Renal cortical epithelial cell (primary cell): ENCODE measurements at regions not wholly inside any gene's neighbourhood (a gene's known extent, or its start where the extent isn't known, plus 50 kb on each side); places are given as distances from the start of the nearest gene placed in this dataset.

Experiments used
- DNase-seq: peaks from one replicate; pipeline ENCODE4 v3.0.0-alpha.2; 2011; ENCODE audit warnings: low read depth

DNA sequence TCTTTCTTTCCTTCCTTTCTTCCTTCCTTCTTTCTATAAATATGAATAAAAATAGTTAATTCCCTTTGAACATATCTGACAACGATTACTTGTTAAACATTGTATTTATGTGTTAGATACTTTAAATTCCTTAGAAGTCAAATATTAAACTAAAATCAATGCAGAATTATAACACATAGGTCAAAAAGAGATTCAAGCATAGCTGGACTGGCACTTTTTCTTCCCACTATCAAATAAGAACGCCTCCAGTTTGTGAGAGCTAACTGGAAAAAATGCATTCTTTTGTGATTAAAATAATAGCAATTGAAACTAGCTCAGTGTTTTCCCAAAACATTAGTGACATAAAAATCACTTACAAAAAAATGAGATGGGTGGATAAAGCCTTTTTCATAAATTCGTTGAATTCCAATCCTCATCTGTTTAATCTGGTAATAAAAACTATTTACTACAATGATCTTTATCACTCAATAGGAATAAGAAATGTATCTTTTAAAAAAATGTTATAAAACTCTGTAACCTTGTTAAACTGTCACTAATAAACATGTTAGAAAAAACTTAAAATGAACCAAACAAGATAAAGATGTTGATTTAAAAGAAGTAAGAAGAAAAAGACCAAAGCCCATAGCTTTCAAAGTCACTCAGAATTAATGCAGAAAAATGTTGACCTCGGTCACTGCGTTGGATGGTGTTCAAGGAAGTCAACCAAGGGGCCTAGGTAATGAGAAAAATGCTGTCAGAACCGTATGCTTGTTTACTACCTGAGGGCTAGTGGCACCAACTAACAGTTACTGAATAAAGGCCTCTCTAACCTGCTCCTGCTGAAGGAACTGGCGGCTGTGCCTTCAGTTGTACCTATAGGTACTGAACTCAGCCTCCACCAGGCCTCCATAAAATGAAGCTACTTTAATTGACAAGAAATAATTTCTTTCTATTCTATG, 1039.5 kb upstream of the SLC10A2 start:
- DNase-seq, result peak; percentile 52

DNA sequence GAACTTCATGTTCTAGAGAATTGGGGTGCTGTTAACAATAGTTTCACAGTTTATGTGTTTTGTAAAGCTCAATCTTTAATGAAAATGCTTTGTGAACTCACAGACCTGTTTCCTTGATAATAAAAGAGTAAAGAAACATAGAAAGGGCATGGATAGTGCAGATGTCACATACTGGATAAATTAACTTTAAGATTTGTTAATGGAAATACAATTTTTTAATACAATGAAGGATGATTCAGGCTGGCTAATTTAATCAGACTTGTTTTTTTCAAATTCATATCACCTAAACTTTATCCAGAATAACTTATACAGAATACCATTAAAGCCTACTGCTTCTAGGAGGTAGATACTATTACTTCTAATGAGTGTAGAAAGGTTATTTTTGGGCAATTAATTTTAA, 1033.5 kb upstream of the SLC10A2 start:
- no peak for DNase-seq

GRCh38 chr13:104098421-104098820, 1032.2 kb upstream of the SLC10A2 start:
- DNase-seq, result peak; percentile 36

DNA sequence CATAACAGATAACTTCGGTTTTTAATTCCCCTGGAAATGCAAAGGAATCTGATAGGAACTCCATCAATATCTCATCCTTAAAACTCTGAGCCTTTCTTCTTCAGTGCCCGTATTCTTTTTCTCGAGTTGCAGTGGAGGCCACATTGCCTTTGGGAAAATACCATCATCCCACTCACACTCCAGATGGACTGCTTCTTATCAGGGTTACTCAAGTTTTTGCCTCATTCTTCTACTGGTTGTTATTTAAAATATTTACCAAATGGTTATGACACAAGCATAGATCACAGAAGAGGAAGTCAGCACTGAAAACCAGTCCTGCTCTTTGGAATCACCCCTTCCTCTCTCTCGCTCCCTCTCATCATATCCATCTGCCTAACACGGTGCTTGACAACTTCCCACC, 1020.5 kb upstream of the SLC10A2 start:
- no peak for DNase-seq

GRCh38 chr13:104086210-104086609, 1020.0 kb upstream of the SLC10A2 start:
- no peak for DNase-seq

DNA sequence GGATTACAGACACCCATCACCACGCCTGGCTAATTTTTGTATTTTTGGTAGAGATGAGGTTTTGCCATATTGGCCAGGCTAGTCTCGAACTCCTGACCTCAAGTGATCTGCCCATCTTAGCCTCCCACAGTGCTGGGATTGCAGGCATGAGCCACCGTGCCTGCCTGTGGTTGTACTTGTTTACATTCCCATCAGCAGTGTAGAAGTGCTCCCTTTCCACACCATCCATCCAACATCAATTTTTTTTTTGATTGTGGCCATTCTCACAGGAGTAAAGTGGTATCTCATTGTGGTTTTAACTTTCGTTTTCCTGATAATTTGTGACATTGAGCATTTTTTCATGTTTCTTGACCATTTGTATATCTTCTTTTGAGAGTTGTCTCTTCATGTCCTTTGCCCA, 1019.4 kb upstream of the SLC10A2 start:
- DNase-seq, result no peak

DNA sequence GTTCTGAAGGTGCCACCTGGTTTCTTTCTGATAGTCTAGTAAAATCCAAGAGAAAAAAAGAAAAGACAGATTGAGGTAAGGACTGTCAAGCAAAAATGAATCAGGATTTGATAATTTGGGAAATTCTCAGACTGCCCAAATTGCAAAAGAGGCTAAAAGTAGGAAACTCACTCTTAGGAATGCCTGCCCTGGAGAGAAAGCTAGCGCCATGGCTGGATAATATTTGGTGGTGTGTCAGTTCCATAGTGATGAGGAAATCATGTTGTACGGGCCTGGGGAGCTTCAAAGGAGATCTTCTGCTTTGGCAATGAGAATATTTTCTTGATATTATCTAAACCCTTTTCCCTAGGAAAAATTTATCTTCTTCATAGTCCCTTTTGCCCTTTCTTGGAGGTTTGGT, 1008.1 kb upstream of the SLC10A2 start:
- DNase-seq, result no peak

- no peak for DNase-seq
These were observed 1005.6 kb upstream of the SLC10A2 start for GRCh38 chr13:104071806-104072205.

- DNase-seq, result no peak
These were observed 999.1 kb upstream of the SLC10A2 start for GRCh38 chr13:104065328-104065727.

DNA sequence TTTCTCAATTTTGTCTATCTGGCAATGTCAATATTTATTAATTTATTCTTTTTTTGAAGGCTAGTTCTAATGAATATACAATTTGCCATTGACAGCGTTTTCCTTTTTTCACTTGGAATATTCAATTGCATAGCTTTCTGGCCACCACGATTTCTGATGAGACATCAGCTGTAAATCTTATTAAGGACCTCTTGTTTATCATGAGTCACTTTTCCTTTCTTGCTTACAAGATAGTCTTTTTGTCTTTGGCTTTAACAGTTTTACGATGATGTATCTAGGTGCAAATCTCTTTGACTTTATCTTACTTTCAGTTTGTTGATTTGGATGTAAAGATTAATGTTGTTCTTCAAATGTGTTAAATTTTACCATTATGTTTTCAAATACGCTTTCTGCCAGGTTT, 991.6 kb upstream of the SLC10A2 start:
- DNase-seq, result peak; percentile 42

- no peak for DNase-seq
These were observed 979.7 kb upstream of the SLC10A2 start for GRCh38 chr13:104045907-104046306.

DNA sequence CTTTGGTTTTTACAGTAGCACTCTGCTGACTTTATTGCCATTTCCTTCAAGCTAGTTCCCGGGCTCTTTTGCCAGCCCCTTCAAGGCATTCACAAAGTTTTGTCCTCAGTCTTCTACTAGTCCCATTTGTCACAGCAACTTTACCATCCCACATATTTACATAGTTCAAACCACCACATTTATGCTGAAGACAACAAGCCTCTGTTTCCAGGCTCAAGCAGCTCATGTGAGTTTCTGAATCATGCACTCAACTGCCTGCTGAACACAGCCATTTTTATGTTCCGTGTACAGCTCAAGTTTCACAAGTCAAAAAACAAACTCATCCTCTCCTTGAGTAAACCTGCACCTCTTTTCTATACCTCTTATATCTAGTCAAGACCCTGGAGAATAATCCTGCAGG, 977.0 kb upstream of the SLC10A2 start:
- DNase-seq, result peak; percentile 53

DNA sequence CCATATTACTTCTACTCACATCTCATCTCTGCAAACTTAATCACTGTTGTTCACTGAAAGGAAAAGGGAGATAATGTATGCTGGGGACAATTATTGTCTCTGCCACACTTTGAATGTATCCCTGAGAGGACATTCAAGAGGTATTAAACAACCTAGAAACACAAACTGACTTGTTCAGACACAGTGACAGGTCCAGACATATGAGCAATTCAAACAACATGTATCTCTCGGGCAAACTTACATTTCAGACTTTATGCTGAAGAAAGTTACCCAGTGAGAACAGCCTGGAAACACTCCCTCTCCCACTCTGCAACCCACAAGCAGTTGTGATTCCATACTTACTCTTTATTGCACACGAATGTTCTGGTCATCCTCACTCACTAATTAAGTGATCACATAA, 968.7 kb upstream of the SLC10A2 start:
- no peak for DNase-seq

DNA sequence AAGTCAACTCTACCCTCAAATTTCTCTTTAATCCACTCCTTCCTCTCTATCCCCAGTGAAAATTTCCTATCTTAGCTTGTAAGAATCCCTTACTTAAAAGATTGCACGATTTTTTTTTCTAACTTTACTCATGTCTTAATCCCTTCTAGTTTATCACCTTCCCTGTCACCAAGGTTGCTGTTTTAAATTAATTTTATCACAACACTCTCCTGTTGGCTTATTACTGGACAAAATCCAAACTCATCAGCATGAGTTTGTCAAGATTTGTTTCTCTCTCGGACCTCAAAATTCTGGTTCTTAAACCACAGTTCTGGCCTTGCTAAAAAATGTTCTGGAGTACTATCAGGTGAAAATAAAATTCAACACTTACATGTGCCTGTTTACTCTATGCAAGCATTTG, 959.1 kb upstream of the SLC10A2 start:
- DNase-seq, result no peak

GRCh38 chr13:104024416-104025170, 958.4 kb upstream of the SLC10A2 start:
- peak; percentile 66 for DNase-seq

DNA sequence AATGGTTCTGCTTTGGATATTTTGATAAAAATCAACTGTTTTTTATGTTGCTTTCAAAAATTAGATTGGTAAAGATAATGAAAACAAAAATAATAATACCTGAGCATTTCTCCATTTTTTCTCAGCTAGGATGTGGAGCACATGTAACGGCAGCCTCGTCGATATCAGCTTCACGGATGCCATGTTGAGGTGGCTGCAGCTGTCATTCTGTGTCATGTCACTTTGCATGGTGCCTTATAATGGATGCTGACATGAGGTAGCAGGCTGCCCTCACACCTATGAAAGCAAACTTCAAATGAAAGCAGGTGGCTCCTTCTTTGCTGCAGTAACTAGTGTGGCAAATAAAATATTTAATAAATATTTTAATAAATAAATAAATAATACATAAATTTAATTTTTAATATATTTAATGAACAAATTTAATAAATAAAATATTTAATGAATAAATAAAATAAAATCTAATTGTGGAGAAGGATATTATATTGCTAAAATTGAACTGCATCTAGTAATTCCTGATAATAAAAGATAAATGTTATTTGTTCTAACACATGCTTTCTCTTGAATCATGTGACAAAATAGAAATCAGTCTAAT, 955.7 kb upstream of the SLC10A2 start:
- no peak for DNase-seq

- no peak for DNase-seq
These were observed 951.1 kb upstream of the SLC10A2 start for GRCh38 chr13:104017317-104017716.

DNA sequence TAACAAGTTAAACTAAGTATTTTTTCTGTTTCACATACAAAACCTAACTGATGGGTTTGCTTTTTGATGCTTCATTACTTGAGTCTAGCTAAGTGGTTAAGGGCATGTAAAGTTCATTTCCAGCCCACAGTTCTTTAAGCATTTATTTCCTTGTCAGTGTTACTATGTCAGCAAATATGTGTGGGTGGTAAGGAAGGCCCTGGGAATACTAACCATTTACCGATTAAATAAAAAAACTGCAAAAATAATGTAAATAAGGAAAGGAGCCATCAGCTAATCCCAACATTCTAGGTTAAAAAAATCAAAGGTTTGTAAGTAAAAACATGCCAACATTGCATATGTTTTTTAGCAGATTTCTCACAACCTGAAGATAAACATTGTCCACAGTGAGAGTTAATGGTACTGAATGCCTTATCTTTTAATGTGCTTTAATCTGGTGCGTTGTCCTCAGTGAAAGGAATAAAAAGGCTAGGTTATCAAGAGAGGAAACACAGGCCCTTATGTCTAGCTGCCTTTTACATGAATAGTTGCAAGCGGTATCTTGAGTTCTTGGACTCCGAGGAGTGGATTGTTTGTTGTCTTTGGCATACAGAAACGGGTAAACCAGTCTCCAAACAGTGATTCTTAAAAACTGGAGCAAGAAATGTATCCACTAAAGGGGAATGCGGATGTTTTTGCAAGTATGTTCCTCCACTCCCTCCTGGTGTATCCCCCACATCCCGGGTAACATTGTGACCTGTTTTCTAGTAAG, 949.6 kb upstream of the SLC10A2 start:
- DNase-seq, result peak; percentile 91

- DNase-seq, result peak; percentile 85
These were observed 948.8 kb upstream of the SLC10A2 start for GRCh38 chr13:104014803-104015645.

DNA sequence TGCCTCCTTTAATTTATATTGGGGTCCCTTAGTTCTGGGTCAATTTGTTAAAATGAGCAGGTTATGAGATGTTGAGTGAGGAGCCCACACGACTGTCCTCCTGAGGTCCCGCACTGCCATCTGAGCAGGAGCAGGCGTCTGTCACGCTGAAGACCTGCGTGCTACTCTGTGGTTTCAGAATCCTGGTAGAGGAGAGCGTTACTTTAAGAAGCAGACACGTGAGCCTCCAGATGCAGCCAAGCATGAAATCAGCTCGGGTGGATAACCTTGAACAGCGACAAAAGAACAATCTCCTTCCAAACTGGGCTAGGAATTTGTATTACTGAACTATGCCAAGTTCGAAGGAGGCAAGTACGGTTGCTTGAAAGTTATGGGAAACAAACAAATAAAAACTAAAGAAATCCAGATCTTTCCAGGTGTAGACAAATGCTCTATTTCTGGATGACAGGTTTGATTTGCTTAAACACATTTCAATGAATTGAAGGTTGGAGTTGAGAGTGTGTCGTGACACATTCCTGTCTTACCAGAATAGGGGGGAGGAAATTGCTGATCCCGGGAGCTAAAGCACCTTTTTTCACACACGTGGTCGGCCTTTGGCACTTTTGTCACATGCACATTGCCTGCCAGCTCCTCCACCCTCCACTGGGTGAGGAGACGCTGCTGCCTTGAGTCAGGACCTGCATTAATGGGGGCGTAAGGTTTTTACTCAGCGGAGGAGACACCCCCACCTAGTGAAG, 945.5 kb upstream of the SLC10A2 start:
- DNase-seq, result peak; percentile 67
